K562 (cell line): ENCODE measurements at regions not wholly inside any gene's neighbourhood (a gene's known extent, or its start where the extent isn't known, plus 50 kb on each side); places are given as distances from the start of the nearest gene placed in this dataset.

Experiments used
- ARID2 ChIP-seq: fragments of 450-650 bp; IDR thresholded peaks from 2 replicates; pipeline ENCODE4 v1.6.1; 2017; ENCODE audit warnings: antibody characterized with exemption, mild to moderate bottlenecking
- ATF3 ChIP-seq, 2 experiments: fragments of 450-650 bp in 1 of 2; sonication (generic) in 1 of 2; formaldehyde crosslinking in 1 of 2; IDR thresholded peaks in 1 of 2; conservative IDR thresholded peaks in 1 of 2; 2 replicates each; pipeline versions ENCODE4 v1.6.1 to v1.8.1; 2016 to 2023; ENCODE audit warnings: mild to moderate bottlenecking in 2 of 2, moderate library complexity in 2 of 2, inconsistent platforms in 1 of 2, missing genetic modification reagents in 1 of 2
- C11orf30 ChIP-seq: fragments of 450-650 bp; IDR thresholded peaks from 2 replicates; pipeline ENCODE4 v1.6.1; 2016; ENCODE audit warnings: low read depth, mild to moderate bottlenecking
- CAMTA2 ChIP-seq: fragments of 250-450 bp; sonication (Bioruptor Pico); conservative IDR thresholded peaks from 2 replicates; pipeline ENCODE4 v1.5.1; 2022
- CBFA2T2 ChIP-seq: fragments of 450-650 bp; conservative IDR thresholded peaks from 2 replicates; pipeline ENCODE4 v1.6.1; 2017; ENCODE audit warnings: mild to moderate bottlenecking
- CBFA2T3 ChIP-seq: fragments of 450-650 bp; IDR thresholded peaks from 2 replicates; pipeline ENCODE4 v1.6.1; 2017
- CEBPB ChIP-seq: fragments of 450-650 bp; IDR thresholded peaks from 2 replicates; pipeline ENCODE4 v1.6.1; 2016; ENCODE audit warnings: missing genetic modification characterization, missing compliant biosample characterization
- COPS2 ChIP-seq: fragments of 450-650 bp; conservative IDR thresholded peaks from 2 replicates; pipeline ENCODE4 v1.6.1; 2016; ENCODE audit warnings: mild to moderate bottlenecking, moderate library complexity
- DPF2 ChIP-seq: fragments of 450-650 bp; IDR thresholded peaks from 2 replicates; pipeline ENCODE4 v1.6.1; 2016
- EP300 ChIP-seq: IDR thresholded peaks from 2 replicates; pipeline ENCODE4 v1.6.1; 2012; ENCODE audit warnings: low read length, improper control_type of control experiment
- ERF ChIP-seq: fragments of 450-650 bp; formaldehyde crosslinking; IDR thresholded peaks from 2 replicates; pipeline ENCODE4 v1.4.0; 2020; ENCODE audit warnings: mild to moderate bottlenecking, mixed read lengths
- FOXA3 ChIP-seq, 2 experiments: fragments of 450-650 bp in 1 of 2; sonication (generic) in 1 of 2; formaldehyde crosslinking; IDR thresholded peaks in 1 of 2; conservative IDR thresholded peaks in 1 of 2; 2 replicates each; pipeline versions ENCODE4 v1.4.0 to v1.8.0; 2020 to 2022; ENCODE audit warnings: mild to moderate bottlenecking in 2 of 2, missing genetic modification reagents in 1 of 2
- HIVEP1 ChIP-seq: fragments of 250-450 bp; sonication (Bioruptor Pico); IDR thresholded peaks from 2 replicates; pipeline ENCODE4 v1.4.0; 2020; ENCODE audit warnings: mild to moderate bottlenecking
- KDM2B ChIP-seq: fragments of 250-450 bp; sonication (Bioruptor Pico); IDR thresholded peaks from 2 replicates; pipeline ENCODE4 v1.8.0; 2021; ENCODE audit warnings: mild to moderate bottlenecking, moderate library complexity
- MAFF ChIP-seq: IDR thresholded peaks from 2 replicates; pipeline ENCODE4 v1.6.1; 2012; ENCODE audit warnings: low read length, improper control_type of control experiment
- MEIS2 ChIP-seq: fragments of 450-650 bp; IDR thresholded peaks from 2 replicates; pipeline ENCODE4 v1.6.1; 2014; ENCODE audit warnings: mild to moderate bottlenecking; ENCODE audit not compliant: partially characterized antibody
- NELFE ChIP-seq: IDR thresholded peaks from 2 replicates; pipeline ENCODE4 v1.6.1; 2011; ENCODE audit warnings: mild to moderate bottlenecking; ENCODE audit not compliant: insufficient read depth, insufficient read length
- NFE2L1 ChIP-seq: fragments of 450-650 bp; IDR thresholded peaks from 2 replicates; pipeline ENCODE4 v1.6.1; 2016; ENCODE audit warnings: missing genetic modification characterization, low read depth, mild to moderate bottlenecking, missing compliant biosample characterization, moderate library complexity, borderline replicate concordance
- PHF8 ChIP-seq: fragments of 200-600 bp; sonication (generic); IDR thresholded peaks from 2 replicates; pipeline ENCODE4 v1.6.1; 2012; ENCODE audit warnings: mixed run types, mild to moderate bottlenecking, inconsistent platforms, low read length, moderate library complexity, borderline replicate concordance
- SMARCC2 ChIP-seq: fragments of 450-650 bp; IDR thresholded peaks from 2 replicates; pipeline ENCODE4 v1.6.1; 2017; ENCODE audit warnings: antibody characterized with exemption, moderate library complexity, mild to moderate bottlenecking, low read depth
- TAL1 ChIP-seq: fragments of 450-650 bp; IDR thresholded peaks from 2 replicates; pipeline ENCODE4 v1.6.1; 2016; ENCODE audit warnings: mild to moderate bottlenecking
- ZBTB17 ChIP-seq: fragments of 450-650 bp; formaldehyde crosslinking; IDR thresholded peaks from 2 replicates; pipeline ENCODE4 v1.4.0; 2020; ENCODE audit warnings: mild to moderate bottlenecking
- ZEB2 ChIP-seq: fragments of 450-650 bp; IDR thresholded peaks from 2 replicates; pipeline ENCODE4 v1.6.1; 2016
- ZNF41 ChIP-seq: fragments of 250-450 bp; sonication (Bioruptor Pico); conservative IDR thresholded peaks from 2 replicates; pipeline ENCODE4 v1.4.0; 2020; ENCODE audit warnings: mild to moderate bottlenecking
- TF ChIP-seq, protein P1 (sequence below): fragments of 250-450 bp; sonication (Bioruptor Pico); IDR thresholded peaks from 2 replicates; pipeline ENCODE4 v1.4.0; 2020; ENCODE audit warnings: mild to moderate bottlenecking, moderate library complexity
- TF ChIP-seq, protein P2 (sequence below): fragments of 450-650 bp; formaldehyde crosslinking; conservative IDR thresholded peaks from 2 replicates; pipeline ENCODE4 v1.4.0; 2022; ENCODE audit warnings: mild to moderate bottlenecking, missing genetic modification characterization

DNA sequence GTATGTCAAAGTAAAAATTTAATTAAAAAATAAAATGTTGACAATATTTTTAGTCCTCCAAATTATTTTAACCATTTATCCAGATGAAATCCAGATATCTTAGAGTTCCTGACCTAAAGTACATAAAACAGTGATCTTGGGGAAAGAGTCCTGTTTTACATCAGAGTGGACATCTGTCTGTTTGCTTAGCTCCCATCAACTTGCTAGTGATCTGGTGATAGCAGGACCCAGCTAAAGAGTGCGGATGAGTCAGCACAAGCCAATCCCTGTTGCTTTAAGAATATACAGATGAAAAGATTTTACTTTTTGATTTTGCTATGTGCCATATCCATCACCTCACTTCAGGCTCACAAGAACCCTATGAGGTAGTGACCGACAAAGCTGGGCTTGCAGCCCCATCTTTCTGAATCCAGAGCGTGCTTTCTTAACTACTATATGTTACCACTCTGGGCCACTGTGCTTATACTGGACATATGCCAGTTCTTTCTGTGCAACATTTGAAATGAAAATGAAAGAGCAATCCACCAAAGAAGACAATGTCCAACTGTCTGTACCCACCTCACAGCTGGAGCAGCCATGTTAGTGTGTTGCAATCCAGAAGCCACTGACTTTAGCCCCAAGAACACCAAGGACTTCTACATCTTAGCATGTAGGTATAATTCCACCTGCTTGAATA is 167.6 kb upstream of the SESN3 start (continued):
- TF ChIP-seq, protein P1, sequence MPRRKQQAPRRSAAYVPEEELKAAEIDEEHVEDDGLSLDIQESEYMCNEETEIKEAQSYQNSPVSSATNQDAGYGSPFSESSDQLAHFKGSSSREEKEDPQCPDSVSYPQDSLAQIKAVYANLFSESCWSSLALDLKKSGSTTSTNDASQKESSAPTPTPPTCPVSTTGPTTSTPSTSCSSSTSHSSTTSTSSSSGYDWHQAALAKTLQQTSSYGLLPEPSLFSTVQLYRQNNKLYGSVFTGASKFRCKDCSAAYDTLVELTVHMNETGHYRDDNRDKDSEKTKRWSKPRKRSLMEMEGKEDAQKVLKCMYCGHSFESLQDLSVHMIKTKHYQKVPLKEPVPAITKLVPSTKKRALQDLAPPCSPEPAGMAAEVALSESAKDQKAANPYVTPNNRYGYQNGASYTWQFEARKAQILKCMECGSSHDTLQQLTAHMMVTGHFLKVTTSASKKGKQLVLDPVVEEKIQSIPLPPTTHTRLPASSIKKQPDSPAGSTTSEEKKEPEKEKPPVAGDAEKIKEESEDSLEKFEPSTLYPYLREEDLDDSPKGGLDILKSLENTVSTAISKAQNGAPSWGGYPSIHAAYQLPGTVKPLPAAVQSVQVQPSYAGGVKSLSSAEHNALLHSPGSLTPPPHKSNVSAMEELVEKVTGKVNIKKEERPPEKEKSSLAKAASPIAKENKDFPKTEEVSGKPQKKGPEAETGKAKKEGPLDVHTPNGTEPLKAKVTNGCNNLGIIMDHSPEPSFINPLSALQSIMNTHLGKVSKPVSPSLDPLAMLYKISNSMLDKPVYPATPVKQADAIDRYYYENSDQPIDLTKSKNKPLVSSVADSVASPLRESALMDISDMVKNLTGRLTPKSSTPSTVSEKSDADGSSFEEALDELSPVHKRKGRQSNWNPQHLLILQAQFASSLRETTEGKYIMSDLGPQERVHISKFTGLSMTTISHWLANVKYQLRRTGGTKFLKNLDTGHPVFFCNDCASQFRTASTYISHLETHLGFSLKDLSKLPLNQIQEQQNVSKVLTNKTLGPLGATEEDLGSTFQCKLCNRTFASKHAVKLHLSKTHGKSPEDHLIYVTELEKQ, result no peak
- TF ChIP-seq ZNF41 (CRISPR knock-in tag) (no peak), FOXA3 (CRISPR knock-in tag; conservative IDR thresholded peaks at IDR 0.05 in 1 of 2, IDR thresholded peaks at IDR 0.05 in 1 of 2) (peak in 1 of 2 experiments; percentile 83; a peak in 2 of 4 replicates), DPF2 (peak; percentile 63; the same call in 1 of the 2 replicates), HIVEP1 (CRISPR knock-in tag) (no peak), TAL1 (peak; percentile 41), CBFA2T3 (peak; percentile 35), ATF3 (IDR thresholded peaks at IDR 0.05) (peak; percentile 66; the same call in 1 of the 2 replicates), ATF3 (CRISPR knock-in tag; conservative IDR thresholded peaks at IDR 0.05) (no peak), CAMTA2 (CRISPR knock-in tag) (no peak), C11orf30 (peak; percentile 84), KDM2B (CRISPR knock-in tag) (no peak), CEBPB (tag) (peak; percentile 93), NFE2L1 (tag) (peak; percentile 34; the same call in 1 of the 2 replicates), MAFF (peak; percentile 67; the same call in 1 of the 2 replicates), COPS2 (no peak), SMARCC2 (no peak), ZBTB17 (peak; percentile 21; the same call in 1 of the 2 replicates), MEIS2 (peak; percentile 79), ZEB2 (0 out of 2 replicates have a peak, but pooled peaks have one; percentile 22), ARID2 (no peak), EP300 (peak; percentile 38; the same call in 1 of the 2 replicates), NELFE (no peak), CBFA2T2 (0 out of 2 replicates have a peak, but pooled peaks have one; percentile 5), PHF8 (no peak), ERF (no peak)
- TF ChIP-seq, protein P2, sequence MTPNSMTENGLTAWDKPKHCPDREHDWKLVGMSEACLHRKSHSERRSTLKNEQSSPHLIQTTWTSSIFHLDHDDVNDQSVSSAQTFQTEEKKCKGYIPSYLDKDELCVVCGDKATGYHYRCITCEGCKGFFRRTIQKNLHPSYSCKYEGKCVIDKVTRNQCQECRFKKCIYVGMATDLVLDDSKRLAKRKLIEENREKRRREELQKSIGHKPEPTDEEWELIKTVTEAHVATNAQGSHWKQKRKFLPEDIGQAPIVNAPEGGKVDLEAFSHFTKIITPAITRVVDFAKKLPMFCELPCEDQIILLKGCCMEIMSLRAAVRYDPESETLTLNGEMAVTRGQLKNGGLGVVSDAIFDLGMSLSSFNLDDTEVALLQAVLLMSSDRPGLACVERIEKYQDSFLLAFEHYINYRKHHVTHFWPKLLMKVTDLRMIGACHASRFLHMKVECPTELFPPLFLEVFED (CRISPR knock-in tag), result no peak
